MV-4-11 (cell line): ENCODE measurements at regions not wholly inside any gene's neighbourhood (a gene's known extent, or its start where the extent isn't known, plus 50 kb on each side); places are given as distances from the start of the nearest gene placed in this dataset.

Experiments
- DNase-seq: peaks from one replicate; lab custom pipeline; 2025; lab: John Stamatoyannopoulos, UW

DNA sequence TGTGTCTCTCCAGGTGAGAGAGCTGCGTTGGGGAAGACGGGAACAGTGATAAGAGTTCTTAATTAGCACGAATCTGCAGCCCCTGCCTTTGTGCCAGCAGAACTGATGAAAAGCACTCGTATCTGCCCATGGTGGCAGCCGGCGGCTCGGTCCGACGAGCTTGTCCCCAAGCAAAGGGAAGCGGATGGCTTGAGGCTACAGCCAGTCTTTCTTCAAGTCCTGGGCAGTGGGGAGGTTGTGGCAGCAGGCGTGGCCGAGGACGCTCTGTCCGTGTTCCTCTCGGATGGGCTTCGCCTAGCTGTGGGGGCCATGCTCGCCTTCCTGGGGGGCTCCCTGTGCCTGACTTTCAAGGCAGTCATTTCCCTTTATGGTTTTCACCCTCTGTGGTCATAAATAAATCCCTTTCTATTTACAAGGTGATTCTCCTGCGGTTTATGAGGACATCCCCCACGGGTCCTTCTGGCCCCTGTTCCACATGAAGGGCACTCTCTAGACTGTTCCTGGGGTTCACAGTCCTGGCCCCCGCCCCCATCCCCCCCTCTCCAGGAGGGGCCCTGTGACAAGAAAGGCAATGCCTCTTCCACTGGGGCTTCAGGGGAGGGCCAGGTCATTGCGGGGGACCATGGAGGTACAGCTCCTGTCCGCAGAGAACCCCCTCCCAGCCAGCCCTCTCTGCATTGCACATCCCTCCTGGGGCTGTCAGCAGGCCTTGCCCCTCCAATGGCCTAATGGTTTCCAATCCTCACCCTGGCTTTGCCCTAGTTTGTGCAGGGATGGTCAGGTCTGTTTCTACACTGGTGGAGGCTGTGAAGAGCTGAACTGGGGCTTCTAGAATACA, 1212.3 kb downstream of the BRD1 start:
- no peak for DNase-seq

- no peak for DNase-seq
Observed at GRCh38 chr22:48613566-48614200, 1214.0 kb downstream of the BRD1 start.

DNA sequence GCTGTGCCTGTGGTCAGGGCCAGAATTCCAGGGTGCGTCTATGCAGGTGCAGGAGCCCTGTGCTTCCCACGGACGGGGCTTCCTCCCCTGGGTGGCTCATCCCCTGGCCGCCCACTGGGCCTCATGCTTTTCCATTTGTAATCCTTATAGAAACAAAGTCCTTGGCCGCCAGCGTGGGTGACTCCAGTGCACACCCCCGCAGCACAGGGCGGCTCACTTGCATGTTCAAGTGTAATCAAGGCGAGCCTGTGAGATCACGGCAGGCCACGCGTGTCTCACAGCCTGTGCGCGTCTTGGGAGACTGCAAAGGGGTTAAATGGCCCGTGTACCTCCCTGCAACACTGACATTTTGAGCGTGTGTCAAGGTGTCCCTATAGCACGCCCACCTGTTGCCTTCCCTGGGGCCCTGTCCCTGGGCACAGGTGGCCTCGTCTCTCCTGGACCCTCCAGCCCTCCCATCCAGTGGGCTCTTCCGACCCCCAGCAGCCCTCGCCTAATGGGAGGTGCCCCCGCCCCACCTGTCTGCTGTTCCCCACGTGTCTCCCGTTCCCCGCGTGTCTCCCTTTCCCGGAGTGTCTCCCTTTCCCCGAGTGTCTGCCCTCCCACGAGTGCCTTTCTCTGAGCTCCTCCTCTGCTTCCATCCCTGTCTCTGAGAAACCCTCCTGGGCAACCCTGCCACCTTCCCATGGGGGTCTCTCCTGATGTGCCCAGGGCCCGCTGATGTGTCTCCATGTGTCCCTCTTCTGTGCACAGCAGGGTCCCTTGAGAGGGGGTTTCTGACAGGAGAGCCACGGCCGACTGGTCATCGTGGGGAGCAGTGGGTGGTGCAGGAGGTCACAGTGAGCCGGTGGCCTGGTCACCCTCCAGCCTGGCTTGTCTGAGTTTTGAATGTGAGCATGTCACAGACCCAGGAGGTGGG, 1215.3 kb downstream of the BRD1 start:
- no peak for DNase-seq

DNA sequence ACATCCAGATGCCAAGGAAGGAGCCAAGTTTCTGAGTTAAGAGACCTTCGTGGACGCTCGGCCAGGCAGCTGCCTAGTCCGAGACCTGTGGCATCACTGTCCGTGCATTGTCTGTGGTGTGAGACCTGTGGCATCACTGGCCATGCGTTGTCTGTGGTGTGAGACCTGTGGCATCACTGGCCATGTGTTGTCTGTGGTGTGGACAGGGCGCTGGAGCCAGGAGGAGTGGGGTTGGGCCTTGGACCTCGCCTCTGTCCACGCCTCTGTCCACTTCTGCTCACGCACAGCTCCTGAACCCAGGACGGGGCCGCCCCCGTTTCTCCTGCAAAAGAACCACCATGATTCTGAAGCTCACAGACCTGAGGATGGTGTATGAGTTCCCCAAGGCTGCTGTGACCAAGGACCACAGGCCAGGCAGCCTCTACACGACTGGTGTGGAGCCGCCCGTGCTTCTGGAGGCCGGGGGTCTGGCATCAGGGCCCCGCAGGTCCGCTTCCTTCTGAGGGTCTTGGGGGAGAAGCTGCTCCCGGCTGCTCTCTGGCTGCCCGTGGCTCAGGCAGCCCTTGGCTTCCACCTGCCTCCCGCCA, 1218.3 kb downstream of the BRD1 start:
- no peak for DNase-seq

DNA sequence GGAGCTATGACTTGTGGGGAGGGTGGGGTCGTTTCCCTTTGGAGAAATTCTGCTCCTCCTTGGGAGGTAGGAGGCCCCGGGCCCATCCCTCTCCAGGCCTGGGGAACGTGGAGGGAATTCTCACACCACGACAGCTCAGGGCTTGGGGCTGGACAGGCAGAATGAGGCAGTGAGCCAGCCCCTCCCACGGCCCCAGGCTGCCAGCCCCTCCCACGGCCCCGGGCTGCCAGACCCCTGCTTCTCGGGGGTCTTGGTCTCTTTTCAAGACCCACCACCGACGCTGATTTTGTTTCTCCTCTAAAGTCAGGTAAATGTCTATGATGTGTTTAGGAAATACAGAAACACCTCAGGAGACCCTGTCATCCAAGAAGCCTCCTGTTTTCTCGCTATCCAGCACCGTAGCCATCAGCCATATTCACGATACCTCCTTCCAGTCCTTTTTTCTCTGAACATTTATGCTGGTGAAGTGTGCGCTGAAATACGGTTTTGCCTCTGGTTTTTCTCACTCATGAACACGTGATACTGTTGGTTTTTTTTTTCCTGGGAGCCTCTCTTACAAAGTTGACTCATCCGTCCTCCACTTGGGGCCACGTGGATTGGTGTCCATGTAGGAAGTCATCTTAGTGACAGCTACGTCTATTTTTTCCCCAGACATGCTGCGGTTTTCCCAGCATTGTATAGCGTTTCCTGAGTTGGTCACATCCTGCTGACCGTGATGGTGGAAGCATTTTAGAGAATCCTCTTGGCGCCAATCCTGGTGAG, 1219.6 kb downstream of the BRD1 start:
- peak; percentile 60 for DNase-seq

DNA sequence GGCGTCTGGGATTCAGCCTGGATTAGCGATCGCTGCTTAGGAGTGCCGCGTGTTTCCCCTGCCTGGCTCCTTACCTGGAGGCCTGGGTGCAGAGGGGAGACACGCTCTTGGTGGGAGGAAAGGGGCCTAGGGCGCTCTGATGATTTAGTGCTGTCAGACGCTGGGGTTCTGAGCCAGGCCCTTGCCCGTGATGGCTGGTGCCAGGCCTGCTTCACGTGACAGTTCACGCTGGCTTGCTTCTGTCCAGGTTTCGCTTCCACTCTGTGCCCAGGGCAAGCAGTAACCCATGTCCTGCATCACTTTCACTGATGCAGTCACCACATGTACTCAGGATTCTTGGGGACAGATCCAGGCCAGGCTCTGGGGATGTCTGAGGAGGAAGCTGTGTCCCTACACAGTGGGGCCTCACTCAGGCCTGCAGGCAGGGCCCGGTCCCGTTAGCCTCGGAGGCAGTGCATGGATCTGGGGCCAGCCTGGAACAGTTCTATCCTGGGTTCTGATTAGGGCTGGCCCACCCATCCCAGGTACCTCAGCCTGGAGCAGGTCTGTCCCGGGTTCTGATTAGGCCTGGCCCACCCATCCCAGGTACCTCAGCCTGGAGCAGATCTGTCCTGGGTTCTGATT, 1220.9 kb downstream of the BRD1 start:
- no peak for DNase-seq

DNA sequence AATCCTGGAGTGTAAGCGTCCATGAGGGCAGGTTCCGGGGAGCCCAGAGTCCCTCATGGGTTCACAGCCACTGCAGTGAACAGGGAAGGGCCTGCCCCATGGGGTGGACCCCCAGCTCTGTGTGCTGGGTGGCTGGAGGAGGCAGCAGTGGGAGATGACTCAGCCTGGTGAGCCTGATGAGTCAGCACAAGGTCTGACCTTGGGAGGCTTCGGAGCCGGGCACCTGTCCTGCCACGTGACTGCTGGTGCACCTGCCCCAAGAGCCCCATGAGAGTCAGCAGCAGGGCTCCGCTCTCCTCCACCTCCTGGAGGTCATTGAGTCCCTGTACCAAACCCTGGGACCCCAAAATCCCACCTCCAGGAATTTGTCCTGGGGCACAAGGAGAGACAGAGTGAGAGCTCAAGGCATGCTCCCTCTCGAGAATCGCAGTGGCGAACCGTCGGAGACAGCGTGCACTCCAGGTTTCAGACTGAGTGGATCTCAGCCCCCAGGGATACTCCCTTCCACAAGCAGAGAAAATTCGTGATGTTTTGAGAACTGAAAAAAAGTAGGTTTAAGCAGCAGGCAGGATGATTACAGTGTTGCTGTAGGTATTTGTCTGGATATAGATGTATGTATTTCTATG, 1221.7 kb downstream of the BRD1 start:
- no peak for DNase-seq

GRCh38 chr22:48605125-48605524, 1222.5 kb downstream of the BRD1 start:
- DNase-seq = no peak

DNA sequence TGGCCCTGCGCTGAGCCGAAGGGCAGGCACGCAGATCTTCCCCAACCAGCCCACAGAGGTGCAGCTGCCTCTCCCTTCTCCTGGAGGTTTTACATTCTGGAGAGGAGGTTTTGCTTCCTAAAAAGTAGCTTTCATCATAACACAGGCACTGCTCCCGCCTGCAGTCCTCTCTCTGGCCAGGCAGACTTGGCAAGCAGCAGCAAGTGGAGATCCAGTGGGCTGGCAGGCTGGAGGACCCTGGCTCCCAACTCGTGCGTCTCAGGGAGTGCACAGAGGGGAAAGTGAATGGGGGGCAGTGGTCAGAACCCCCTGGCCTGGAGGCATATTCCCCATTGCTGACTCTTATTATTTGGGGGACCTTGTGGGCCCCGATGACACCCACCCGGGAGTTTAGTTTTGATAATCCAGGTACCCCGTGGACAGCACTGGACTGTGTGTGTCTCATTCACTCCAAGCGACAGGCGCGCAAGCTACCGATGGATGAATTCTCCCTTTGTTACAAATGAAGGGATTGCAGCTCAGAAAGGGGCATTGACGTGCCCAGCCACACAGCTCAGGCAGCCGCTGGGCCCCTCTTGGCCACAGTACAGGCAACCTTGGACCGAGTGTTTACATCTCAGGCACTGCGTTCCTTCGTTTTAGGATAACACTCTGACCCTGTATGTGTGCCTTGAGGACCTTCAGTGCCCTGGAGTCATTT, 1223.9 kb downstream of the BRD1 start:
- no peak for DNase-seq

- DNase-seq = no peak
Observed at GRCh38 chr22:48602805-48603518, 1224.7 kb downstream of the BRD1 start.

GRCh38 chr22:48600681-48601080, 1227.0 kb downstream of the BRD1 start:
- no peak for DNase-seq

- DNase-seq = no peak
Observed at GRCh38 chr22:48600171-48600570, 1227.5 kb downstream of the BRD1 start.

- DNase-seq = no peak
Observed at GRCh38 chr22:48599346-48599745, 1228.3 kb downstream of the BRD1 start.

GRCh38 chr22:48596111-48596850, 1231.4 kb downstream of the BRD1 start:
- no peak for DNase-seq

DNA sequence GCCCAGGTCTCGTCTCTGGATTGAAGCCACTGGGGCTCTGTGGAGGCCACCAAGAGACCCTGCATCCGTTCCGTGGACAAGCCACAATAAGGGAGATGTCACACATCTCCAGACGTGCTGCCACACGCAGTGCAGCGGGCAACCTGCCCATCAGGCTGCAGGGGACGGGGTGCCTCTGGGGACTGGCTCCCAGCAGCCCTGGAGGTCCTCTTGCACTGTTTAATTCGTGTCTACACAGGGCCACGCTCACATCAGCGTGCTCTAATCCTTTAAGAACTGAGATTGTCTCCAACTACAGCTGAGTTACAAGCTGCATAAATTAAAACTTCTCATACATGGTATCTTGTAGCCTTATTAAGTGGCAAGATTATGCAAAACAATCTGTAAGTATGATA, 1232.2 kb downstream of the BRD1 start:
- DNase-seq = no peak

- DNase-seq = no peak
Observed at GRCh38 chr22:48594757-48595510, 1232.7 kb downstream of the BRD1 start.

DNA sequence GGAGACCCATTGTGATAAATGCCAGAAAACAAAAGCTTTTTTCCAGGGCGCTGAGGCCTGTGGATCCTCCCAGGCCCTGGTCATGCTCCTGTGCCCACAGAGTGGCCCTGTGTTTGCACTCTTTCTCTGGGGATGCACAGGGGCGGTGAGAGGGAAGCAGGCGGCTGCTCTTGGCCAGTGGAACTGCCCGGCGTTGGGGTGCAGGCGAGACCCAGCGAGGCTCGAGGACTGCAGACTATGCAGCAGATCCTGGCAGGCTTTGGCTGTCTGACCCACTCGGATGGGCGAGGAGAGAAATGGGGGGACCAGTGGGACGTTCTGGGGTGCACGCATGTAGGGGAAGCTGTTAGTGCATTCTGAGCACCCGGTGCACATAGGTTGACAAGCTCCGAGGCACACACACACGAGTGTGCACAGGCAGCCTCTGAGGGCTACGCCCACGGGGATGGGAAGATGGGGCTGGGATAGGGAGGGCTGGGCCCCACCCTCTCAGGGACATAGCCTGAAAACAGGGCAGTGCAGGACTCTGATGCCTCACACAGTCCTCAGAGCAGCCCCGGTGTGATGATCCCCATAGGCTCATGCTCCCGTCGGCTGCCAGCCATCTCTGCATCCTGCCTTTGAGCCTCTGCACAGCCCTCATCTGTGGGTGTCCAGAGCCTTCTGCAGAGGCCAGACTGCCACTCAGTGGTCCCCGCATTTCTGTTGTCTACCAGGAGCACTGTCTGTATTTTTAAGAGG, 1233.5 kb downstream of the BRD1 start:
- no peak for DNase-seq
